ENCODE measurements at regions not wholly inside any gene's neighbourhood (a gene's known extent, or its start where the extent isn't known, plus 50 kb on each side); places are given as distances from the start of the nearest gene placed in this dataset.
"Not testable (repeated sequence)": the region's sequence is repeated elsewhere in the genome, so short reads cannot be mapped to it uniquely, and the experiment has no call there.

- not testable (repeated sequence) for TF ChIP-seq CTCF (IDR thresholded peaks at IDR 0.05; ENCODE audit: low read depth, low read length); POLR2A (IDR thresholded peaks at IDR 0.05; ENCODE audit: extremely low read depth, insufficient read length); MAX (IDR thresholded peaks at IDR 0.05; ENCODE audit: low read depth, low read length); MYC (IDR thresholded peaks at IDR 0.05; ENCODE audit: low read depth, low read length)
Observed at GRCh38 chr14:19337232-19338059, 96.7 kb downstream of the POTEG start.
